Heart right ventricle (tissue), 16 donors: ENCODE measurements at regions not wholly inside any gene's neighbourhood (a gene's known extent, or its start where the extent isn't known, plus 50 kb on each side); places are given as distances from the start of the nearest gene placed in this dataset.
"Not testable (repeated sequence)": the region's sequence is repeated elsewhere in the genome, so short reads cannot be mapped to it uniquely, and the experiment has no call there.

Experiments
- ATAC-seq, 8 donors: fragments of 200-7000 bp; cut with Tn5 transposase; one replicate each; pipeline ENCODE4 v1.9.1; 2020; ENCODE audit warnings: mild to moderate bottlenecking in 8 of 8, moderate library complexity in 8 of 8, moderate number of reproducible peaks in 1 of 8
- DNase-seq, 2 donors: peaks; one replicate each; pipeline ENCODE4 v3.0.0-alpha.2; 2020
- H3K27ac ChIP-seq, 10 donors: fragments of 200-600 bp; sonication (generic) in 2 of 10; one replicate each; pipeline versions ENCODE4 v1.5.0 to v1.8.0; 2020 to 2022; ENCODE audit warnings: mild to moderate bottlenecking in 3 of 10
- H3K27me3 ChIP-seq, 7 donors: fragments of 200-600 bp; one replicate each; pipeline ENCODE4 v1.8.0; 2021 to 2022; ENCODE audit warnings: mild to moderate bottlenecking in 2 of 7
- H3K36me3 ChIP-seq, 9 donors: fragments of 200-600 bp; sonication (generic) in 1 of 9; one replicate each; pipeline versions ENCODE4 v1.5.0 to v1.8.0; 2020 to 2022; ENCODE audit warnings: mild to moderate bottlenecking in 2 of 9
- H3K4me1 ChIP-seq, 9 donors: fragments of 200-600 bp; sonication (generic) in 1 of 9; one replicate each; pipeline versions ENCODE4 v1.5.0 to v1.8.0; 2020 to 2022; ENCODE audit warnings: mild to moderate bottlenecking in 4 of 9
- H3K4me3 ChIP-seq, 10 donors: fragments of 200-600 bp; sonication (generic) in 2 of 10; one replicate each; pipeline versions ENCODE4 v1.5.0 to v1.8.0; 2020 to 2022; ENCODE audit warnings: mild to moderate bottlenecking in 7 of 10, moderate library complexity in 2 of 10
- H3K9me3 ChIP-seq, 11 donors: fragments of 200-600 bp in 10 of 11; sonication (generic) in 2 of 11; one replicate each; pipeline versions ENCODE4 v1.5.0 to v1.8.0; 2013 to 2022; ENCODE audit warnings: mild to moderate bottlenecking in 2 of 11, control low read depth in 1 of 11, moderate library complexity in 1 of 11
- CTCF ChIP-seq, 9 donors: fragments of 200-600 bp; sonication (generic) in 2 of 9; IDR thresholded peaks; one replicate each; pipeline versions ENCODE4 v1.5.0 to v1.8.0; 2021 to 2022; ENCODE audit warnings: antibody characterized with exemption in 9 of 9, mild to moderate bottlenecking in 5 of 9, moderate library complexity in 1 of 9
- WGBS, 2 donors: extraction: QIAGEN DNeasy Blood & Tissue Kit; methylation state at CpG; one replicate each; pipeline ENCODE4 v1.1.7; 2013; ENCODE audit warnings: inconsistent platforms in 1 of 2; 5-methylcytosine and 5-hydroxymethylcytosine counted together
- intact Hi-C, 10 donors: fragments of 100-400 bp; cut with DNase I; formaldehyde crosslinking; loops; one replicate each; pipeline versions ENCODE4 v1.11.1 to v1.14.2; 2022
- donor health status: Arrhythmogenic right ventricular cardiomyopathy.
- donor health status: ischemic (EF 13 %, LVEDD 7.1; RV severe dilation, severe dysfunction).
- donor health status: healthy with polysubstance abuse.
- donor health status: DM: no; HTN: yes; CAD: no.
- donor health status: DM: no; HTN: no; CAD: no.
- donor health status: ischemic (EF 25% LVEDD 6.9; RV normal size, moderate dysfunction).
- donor health status: ischemic (EF 25% LVEDD 5.7; RV mildly dilated, moderate dysfunction).
- donor health status: healthy.
- donor health status: DM: yes; HTN: yes; CAD: no.
- donor health status: Ischemic cardiomyopathy.
- donor health status: ischemic (EF 35%, LVEDD 5.7; RV mildly dilated, moderate dysfunction).
- donor health status: nonischemic (EF 11% LVEDD 7.7; RV severe dilation, severe dysfunction).
- donor health status: DM: yes; HTN: yes; CAD: no.
- donor health status: PGD.
- donor health status: ischemic (EF 29% LVEDD 5.4; RV normal size, mild dysfunction).
- donor health status: nonischemic (EF 23%, LVEDD 6.1; RV moderate dilation, normal function).

GRCh38 chr2:2773692-2774091, 442.6 kb upstream of the MYT1L start:
- Histone ChIP-seq H3K36me3 (no peaks in the 10 kb centered on the region), H3K27ac (no peak overlapping the region), H3K9me3 (no peaks in the 10 kb centered on the region), H3K4me1 (peaks cover 0 to 14% (median 5%) of the 10 kb centered on the region in 9 donors), H3K27me3 (no peaks in the 10 kb centered on the region), H3K4me3 (no peak overlapping the region)
- TF ChIP-seq CTCF (IDR thresholded peaks at IDR 0.05) = no peak
- 86 to 88% methylated on average over 8 of the region's 8 CpGs for WGBS, 2 donors
- no peak for ATAC-seq
- intact Hi-C loops = no loop called here
- no peak for DNase-seq

DNA sequence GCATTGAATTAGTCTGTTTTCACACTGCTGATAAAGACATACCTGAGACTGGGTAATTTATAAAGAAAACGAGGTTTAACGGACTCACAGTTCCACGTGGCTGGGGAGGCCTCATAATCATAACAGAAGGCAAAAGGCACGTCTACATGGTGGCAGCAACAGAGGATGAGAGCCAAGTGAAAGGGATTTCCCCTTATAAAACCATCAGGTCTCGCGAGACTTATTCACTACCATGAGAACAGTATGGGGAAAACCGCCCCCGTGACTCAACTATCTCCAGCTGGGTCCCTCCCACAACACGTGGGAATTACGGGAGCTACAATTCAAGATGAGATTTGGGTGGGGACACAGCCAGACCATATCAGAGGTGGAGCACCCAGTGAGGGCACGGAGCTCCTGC, 442.0 kb upstream of the MYT1L start:
- 80 to 84% methylated on average over 11 of the region's 11 CpGs for WGBS, 2 donors
- H3K36me3 ChIP-seq, H3K27me3 ChIP-seq, H3K4me3 ChIP-seq, DNase-seq, H3K9me3 ChIP-seq, ATAC-seq, intact Hi-C loops, H3K27ac ChIP-seq: not testable (repeated sequence)
- H3K4me1 ChIP-seq = peaks cover 0 to 14% (median 5%) of the 10 kb centered on the region in 9 donors

DNA sequence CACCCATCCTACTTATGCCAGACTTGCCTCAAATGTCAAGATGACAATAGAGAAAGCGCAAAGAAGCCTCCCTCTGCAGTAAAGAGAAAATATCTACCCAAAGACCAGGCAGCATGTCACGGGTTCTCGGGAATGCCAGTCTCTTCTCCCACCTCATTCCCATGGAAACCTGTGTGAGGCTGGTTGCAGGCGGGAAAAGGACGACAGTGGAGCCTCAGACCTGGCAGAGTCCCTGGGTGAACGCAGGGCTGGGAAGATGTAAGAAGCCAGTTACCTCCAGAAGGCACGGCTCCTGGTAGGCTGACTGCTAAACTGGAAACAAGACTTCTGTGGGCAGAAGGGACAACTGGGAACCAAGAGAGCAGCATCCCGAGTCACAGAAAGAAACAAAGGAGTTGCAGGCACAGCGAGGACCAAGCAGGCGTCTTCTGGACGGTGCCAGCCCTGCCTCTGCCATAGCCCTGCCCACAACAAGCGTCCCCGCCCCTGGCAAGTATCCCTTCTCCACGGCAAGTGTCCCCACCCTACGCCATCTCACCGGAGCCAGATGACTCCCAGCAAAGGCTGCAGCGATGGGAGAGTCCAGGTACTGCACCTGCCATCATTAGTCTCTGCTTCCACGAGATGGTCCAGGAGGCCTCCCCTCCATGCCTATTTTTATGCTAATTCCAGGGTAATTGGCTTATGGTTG, 440.8 kb upstream of the MYT1L start:
- WGBS, 2 donors = 83 to 85% methylated on average over 18 of the region's 18 CpGs
- Histone ChIP-seq H3K27ac (no peak overlapping the region), H3K36me3 (no peaks in the 10 kb centered on the region), H3K9me3 (no peaks in the 10 kb centered on the region), H3K4me3 (no peak overlapping the region), H3K27me3 (no peaks in the 10 kb centered on the region), H3K4me1 (peaks cover 0 to 14% (median 5%) of the 10 kb centered on the region in 9 donors)
- no peak for ATAC-seq
- DNase-seq = no peak
- no peak for TF ChIP-seq CTCF (IDR thresholded peaks at IDR 0.05)
- intact Hi-C loops = no loop called here

GRCh38 chr2:2769481-2770431, 438.7 kb upstream of the MYT1L start:
- TF ChIP-seq CTCF (IDR thresholded peaks at IDR 0.05) = peak in 6 of 9 donors; percentile 10 to 50 (median 42)
- H3K27ac ChIP-seq = peak overlapping the region; percentile 5 to 86 (median 78)

More at GRCh38 chr2:2769481-2770431, 438.7 kb upstream of the MYT1L start:
- ATAC-seq (peak; percentile 90 to 98 (median 96)), DNase-seq (peak; percentile 70 to 80)
- 57 to 62% methylated on average over 28 of the region's 28 CpGs for WGBS, 2 donors
- Histone ChIP-seq H3K36me3 (no peaks in the 10 kb centered on the region), H3K27me3 (no peaks in the 10 kb centered on the region), H3K9me3 (no peaks in the 10 kb centered on the region), H3K4me1 (peaks cover 0 to 14% (median 5%) of the 10 kb centered on the region in 9 donors), H3K4me3 (peak overlapping the region in 3 of 10 donors; percentile 0 to 6 (median 2))
- intact Hi-C loops = loop anchor here in 1 of 10 donors (10.0 kb wide), 1 partner anchor 115 kb away; no protein-coding TSS in a partner anchor
